Raji (cell line): ENCODE measurements at regions not wholly inside any gene's neighbourhood (a gene's known extent, or its start where the extent isn't known, plus 50 kb on each side); places are given as distances from the start of the nearest gene placed in this dataset.

Experiments
- POLR2A ChIP-seq: IDR thresholded peaks from 2 replicates; pipeline ENCODE4 v1.6.1; 2011; ENCODE audit warnings: low read depth, low read length, control low read depth; ENCODE audit not compliant: insufficient read depth

DNA sequence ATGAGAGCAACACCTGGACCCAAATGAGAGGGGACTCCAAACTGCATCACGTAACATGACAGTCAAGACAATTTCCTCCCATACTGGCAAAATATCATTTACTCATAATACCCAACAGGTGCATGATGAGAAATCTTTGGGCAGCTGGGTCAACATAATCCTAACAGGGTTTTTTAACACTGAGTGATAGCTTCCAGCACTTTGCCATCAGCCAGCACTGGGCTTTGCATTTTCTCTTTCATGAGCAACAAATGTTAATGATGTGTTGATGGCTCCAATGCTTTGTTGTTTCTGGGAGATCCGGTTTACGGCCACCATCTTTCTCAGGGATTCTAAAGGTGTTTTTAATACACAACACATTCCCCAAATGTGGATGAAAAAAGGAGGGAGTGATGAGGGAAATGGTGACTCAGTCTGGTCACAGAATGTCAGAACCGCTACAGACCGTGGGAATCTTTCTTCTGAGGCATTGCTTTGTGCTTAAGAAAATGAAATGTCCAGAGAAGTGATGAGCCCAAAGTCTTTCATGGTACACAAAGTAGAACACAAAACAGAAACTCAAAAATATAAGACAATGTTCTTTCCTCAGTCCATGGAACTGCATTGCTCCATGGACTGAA is 705.7 kb upstream of the IGFBP3 start:
- no peak for TF ChIP-seq POLR2A

DNA sequence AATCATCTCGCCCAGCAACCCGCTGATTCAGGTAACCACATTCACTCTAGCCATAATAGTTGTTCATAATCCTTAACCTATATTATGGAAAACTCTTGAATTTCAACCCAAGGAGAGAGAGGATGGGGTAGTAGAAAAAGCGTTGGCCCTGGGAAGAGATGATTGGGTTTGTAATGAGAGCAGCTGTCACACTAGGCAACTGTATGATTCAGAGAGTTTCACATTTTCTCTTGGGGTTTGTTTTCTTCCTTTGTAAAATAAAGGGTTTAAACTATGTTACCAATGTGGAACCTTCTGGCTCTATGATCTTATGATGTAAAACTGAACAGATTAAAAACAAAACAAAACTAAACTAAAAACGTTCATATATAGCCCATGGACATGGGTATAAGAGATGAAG is 705.2 kb upstream of the IGFBP3 start:
- TF ChIP-seq POLR2A = no peak

DNA sequence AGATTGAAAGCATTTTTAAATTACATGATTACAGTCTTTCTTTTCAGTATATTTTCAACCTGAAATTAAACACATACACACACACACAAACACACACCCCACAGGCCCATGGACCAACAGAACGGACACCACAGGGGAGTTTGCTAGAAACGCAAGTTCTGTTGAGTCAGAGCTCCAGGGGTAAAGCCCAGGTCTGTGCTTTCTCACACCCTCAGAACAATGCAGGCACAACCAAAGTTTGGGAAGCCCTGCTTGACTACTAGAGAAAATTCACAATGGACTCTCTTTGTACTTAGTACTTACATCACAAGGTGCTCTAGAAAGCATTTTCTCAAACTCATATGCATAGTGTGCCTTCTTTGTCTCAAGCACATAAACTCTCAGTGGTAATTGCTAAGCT is 704.0 kb upstream of the IGFBP3 start:
- no peak for TF ChIP-seq POLR2A

DNA sequence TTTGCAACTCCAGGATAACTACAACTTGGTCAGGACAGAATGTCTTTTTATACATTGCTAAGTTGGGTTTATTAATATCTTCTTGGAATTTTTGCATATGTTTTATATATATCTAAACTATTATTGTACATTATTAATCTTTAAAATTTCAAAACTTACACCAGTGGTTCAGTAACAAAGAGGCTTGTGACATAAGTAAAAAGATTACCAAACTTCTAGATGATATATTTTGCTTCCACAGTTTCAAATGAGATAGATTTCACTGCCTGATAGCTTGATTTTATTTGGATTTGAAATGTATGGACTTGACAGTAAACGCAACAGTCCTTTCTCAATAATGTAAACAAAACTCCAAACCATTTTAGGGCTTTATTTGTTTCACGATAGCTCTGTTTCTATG is 701.2 kb upstream of the IGFBP3 start:
- TF ChIP-seq POLR2A = no peak

DNA sequence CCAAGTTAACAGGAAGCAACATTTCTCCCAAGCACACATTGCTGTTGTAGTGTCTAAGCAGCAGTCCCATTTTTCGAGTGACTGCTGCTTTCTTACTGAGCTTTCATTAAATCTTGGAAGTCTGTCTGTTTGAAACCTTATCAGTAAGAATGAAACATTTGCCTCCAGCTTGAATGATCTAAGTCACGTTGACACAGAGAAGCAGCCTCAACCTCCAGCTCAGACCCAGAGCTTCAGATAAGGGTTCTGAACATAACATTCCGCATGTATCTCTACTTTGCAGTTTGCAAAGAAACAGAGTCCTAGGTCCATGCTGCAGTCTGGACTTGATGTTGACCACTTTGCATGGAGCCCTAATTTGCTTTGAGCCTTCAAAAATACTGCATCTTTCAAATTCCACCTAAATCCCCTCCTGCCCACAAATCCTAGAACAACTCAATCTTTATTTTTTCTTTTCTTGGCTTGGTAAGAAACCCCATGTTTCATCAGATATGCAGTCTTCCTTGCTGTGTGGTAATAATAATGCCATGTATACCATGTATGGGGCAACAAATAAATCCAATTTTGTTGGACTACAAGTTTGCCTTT is 698.7 kb upstream of the IGFBP3 start:
- TF ChIP-seq POLR2A = no peak

DNA sequence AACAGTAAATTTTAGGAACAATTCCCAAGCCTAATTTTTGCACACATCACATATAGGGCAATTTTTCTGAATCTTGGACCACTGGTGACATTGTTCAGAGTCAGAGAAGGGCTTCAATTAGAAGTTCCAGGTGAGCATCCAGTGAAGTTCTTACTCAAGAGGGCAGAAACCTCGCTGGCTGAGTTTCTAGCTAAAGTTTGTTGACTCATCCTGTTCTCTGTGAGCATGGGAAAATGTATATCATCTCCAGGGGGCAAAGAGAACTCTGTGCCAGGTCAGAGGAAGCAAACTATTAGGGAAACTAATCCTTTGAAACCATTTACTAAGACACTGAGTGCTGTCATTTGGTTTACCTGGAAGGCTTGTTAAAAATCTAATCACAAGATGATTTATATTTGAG is 695.6 kb upstream of the IGFBP3 start:
- no peak for TF ChIP-seq POLR2A

DNA sequence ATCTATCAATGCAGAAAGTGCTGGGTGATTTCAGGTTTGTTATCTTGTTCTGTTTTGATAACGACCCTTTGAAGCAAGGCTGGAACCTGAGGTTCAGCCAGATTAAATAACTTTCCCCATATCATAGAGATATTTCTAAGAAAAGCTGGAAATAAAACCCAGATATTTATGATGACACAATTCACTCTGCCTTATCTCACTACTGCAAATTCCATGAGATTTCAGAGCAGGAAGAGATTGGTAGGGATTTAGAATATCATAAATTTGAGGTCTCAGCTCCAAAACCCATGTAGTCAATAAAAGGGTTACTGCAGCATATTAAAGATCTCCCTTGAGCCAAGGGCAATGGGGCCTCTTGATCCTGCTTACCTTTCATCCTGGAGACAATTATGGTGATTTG is 692.5 kb upstream of the IGFBP3 start:
- no peak for TF ChIP-seq POLR2A

DNA sequence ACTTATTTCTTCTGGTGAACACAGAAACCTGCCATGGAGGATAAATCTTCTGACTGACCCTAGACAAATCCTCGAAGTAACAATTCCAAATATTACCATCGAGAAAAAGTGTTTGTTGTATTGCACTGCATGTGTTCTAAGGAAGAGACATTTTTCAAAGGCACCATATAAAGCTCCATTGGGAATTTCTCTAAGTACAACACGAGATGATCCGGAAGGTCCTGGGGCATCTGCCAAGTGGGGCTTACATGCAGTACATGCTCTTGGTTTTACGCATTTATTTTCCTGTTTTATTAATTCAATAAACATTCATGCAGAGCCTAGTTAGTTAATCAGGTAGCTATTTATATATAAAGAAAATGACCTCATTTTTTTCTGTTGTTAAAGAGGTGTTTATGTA is 692.0 kb upstream of the IGFBP3 start:
- no peak for TF ChIP-seq POLR2A

DNA sequence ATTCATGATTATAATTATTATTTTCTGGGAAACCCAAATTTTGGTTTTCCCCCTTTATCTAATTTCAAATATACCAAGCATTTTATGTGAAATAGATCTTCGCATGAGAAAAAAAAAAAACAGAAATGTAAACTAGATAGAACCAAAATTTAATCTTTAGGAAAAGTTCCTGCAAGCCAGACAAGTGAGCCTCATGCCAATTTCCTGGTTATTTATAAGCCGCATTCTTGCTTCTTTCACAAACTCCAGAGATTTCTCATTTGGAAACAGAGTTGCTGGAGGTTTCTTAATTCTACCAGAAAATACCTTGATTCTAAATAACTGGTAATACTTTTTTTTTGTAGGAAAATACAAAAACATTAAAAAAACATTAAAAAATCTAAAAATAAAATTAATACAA is 690.4 kb upstream of the IGFBP3 start:
- no peak for TF ChIP-seq POLR2A

DNA sequence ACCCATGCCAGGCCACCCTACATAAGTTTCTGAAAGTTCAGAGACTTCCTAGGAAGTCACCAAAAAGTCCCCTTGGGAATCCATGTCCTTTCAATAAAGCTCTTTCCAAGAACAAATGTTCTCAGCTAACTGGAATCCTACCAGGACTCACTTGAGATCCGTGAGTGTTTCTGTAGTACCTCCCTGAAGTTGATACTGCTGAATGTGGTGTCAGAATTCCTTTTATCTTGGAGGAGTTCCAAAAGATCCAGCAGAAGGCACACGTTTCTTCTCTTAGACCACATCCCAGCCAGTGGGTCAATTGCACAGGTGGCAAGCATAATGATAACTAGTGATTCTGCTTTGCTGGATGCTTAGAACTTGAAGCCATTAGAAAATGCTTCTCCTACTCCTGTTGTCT is 689.7 kb upstream of the IGFBP3 start:
- TF ChIP-seq POLR2A = no peak

DNA sequence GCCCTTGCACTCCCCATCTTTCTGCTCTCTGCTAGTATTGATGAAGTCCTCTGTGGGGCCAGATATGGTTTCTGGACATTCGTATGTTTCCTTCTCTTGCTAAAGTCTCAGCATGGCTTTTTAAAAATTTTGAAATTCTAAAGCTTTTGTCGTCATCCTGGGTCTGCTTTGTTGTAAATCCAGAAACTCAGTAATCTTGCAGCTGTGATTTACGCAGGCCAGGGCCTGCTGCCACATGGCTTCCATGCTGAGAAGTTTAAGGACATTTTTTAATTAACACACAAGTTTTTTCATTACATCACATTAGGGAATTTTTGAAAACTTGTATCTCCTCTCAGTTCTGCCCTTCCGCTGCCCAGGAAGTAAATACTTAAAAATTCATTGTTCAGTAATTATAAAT is 686.1 kb upstream of the IGFBP3 start:
- TF ChIP-seq POLR2A = no peak

DNA sequence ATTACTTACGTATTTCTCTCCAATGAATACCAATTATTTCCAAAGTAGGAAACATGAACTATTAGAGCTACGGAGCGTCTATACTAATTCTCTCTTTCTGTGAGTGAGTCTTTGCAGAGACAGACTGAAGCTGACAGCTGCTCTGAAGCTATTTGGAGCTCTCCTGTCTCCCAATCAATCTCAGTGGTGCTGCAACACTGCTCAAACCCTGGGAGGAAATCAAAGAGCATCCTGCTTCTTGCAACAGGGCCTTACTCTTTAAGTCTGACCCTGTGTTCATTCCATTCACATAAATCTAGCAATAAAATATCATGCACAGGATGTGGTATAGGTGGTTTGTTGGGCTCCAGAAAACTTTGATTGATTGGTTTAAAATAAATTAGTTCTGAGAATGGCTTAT is 685.7 kb upstream of the IGFBP3 start:
- TF ChIP-seq POLR2A = no peak

DNA sequence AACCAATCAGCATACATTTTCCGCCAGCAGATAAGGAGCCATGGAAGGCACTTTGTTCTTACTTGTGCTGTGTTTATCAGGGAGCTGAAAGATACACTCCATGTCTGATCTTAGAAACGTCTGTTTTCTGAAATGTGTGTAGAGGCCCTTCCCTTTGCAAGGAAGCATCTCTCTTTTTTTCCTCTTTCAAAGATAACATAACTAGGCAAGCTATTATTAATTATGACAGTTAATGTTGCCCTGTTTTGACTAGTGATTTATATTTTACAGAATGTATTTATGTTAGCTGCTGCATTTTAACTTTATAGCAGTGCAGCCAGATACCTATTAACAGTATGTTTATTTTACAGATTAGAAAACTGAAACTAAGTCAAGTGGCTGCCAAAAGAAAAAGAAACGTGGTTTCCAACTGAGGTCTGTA is 683.2 kb upstream of the IGFBP3 start:
- no peak for TF ChIP-seq POLR2A

DNA sequence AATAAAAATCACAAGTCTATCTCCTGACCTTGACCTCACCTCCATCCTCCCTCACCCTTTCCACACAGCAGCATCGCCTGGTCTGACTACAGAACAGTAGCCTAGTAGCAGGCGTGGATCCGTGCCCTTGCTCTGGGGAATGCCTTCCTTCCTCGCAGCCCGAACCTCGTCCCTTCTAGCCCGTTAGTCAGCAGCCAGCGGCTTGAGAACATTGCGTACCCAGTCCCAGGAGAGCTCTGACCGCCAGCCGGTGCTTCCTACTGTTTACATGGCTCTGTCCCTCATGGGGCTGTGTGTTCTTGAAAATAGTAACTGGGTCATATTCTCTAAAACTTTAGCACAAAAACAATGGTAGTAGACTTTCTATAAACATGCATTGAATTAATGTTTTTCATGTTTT is 682.7 kb upstream of the IGFBP3 start:
- TF ChIP-seq POLR2A = no peak

DNA sequence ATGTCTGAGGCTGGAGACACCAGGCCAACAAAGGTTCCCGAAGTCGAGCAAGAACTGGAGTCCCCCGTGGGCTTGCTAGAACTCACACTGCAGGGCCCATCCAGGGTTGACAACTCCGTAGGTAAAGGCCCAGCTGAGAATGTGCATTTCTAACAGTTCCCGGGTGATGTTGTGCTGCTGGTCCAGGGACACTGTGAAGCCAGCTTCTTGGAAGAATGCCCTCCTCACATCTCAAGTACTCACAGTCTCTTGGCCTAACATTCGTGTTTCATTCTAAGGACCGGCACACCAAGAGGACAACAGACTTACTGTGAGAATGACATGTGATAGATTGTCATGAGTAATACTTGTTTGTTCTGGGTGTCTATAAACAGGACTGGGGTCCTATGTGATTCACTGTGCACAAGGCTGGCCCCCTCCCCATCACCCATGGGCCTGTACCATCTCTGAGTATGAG is 682.3 kb upstream of the IGFBP3 start:
- TF ChIP-seq POLR2A = no peak

DNA sequence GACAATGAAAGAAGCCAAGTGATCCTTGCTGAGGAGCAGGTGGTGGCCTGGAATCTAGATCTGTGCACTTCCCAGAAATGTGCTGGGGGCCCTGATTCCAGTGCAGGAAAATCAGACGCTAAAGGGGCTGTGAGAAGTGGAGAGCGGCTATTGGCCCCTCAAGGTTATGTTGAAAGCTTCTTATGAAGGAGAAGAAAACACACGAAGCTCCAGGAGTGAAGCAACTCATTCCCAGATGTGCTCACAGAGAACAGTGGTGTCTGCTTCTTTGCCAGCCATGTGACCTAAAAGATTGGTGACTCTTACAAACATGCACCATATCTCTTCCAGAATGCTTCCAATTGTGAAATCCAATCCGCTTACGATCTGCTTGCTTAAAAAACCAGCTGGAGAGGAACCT is 679.3 kb upstream of the IGFBP3 start:
- no peak for TF ChIP-seq POLR2A

DNA sequence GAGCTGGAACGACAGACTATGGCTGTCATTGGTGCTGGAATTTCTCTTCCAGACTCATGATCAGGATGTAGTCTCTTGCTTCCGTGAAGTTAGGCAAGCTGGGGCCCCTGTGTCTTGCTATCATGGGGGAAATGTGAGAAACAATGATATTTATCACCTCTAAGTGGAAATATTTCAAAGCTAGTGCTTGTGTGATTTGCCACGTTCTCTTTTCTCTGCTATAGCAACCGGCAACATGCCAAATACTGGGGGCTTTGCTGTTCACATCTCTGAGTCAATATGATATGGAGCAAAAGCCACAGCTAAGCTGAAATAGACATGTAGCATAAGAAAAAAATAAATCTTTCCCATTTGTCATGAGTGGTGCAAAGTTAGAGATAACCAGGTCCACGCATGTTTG is 668.2 kb upstream of the IGFBP3 start:
- TF ChIP-seq POLR2A = no peak
